WTC11 (cell line): ENCODE measurements at regions not wholly inside any gene's neighbourhood (a gene's known extent, or its start where the extent isn't known, plus 50 kb on each side); places are given as distances from the start of the nearest gene placed in this dataset.

Experiments used
- ATAC-seq: fragments of 200-7000 bp; cut with Tn5 transposase; 2 replicates; pipeline ENCODE4 v1.10.0; 2021; ENCODE audit warnings: mild to moderate bottlenecking, moderate library complexity
- CTCF ChIA-PET: fragments of 300-600 bp; sonication (Branson Sonifier 250); formaldehyde crosslinking; loops from one replicate; lab custom pipeline; 2021; ENCODE audit warnings: antibody characterized with exemption; lab: Charles Lee
- POLR2A ChIA-PET: fragments of 350-600 bp; sonication (Branson Sonifier 250); formaldehyde crosslinking; loops from one replicate; lab custom pipeline; 2021; ENCODE audit warnings: antibody characterized with exemption; lab: Charles Lee
- DNase-seq: peaks from one replicate; pipeline ENCODE4 v3.0.0; 2021; ENCODE audit warnings: low spot score
- H3K27ac Mint-ChIP-seq: 2 replicates; pipeline ENCODE4 v1.8.0; 2021; ENCODE audit warnings: mixed read lengths
- H3K27me3 Mint-ChIP-seq: 2 replicates; pipeline ENCODE4 v1.8.0; 2021; ENCODE audit warnings: low read depth, mild to moderate bottlenecking, moderate library complexity, mixed read lengths
- H3K36me3 Mint-ChIP-seq: 2 replicates; pipeline ENCODE4 v1.8.0; 2021; ENCODE audit warnings: mixed read lengths
- H3K4me1 Mint-ChIP-seq: 2 replicates; pipeline ENCODE4 v1.8.0; 2022; ENCODE audit warnings: mixed read lengths
- H3K4me3 Mint-ChIP-seq: 2 replicates; pipeline ENCODE4 v1.8.0; 2021; ENCODE audit warnings: mild to moderate bottlenecking, moderate library complexity, mixed read lengths
- H3K9me3 Mint-ChIP-seq: 2 replicates; pipeline ENCODE4 v1.8.0; 2021; ENCODE audit warnings: mixed read lengths
- JAZF1 ChIP-seq: fragments of 250-450 bp; sonication (Bioruptor Pico); IDR thresholded peaks from 2 replicates; pipeline ENCODE4 v1.9.0; 2021; ENCODE audit warnings: moderate library complexity, mild to moderate bottlenecking, inconsistent platforms
- MXD4 ChIP-seq: fragments of 250-450 bp; sonication (Bioruptor Pico); IDR thresholded peaks from 2 replicates; pipeline ENCODE4 v1.8.0; 2021; ENCODE audit warnings: mild to moderate bottlenecking, moderate library complexity, borderline replicate concordance
- SOX15 ChIP-seq: fragments of 250-450 bp; sonication (Bioruptor Pico); IDR thresholded peaks from 2 replicates; pipeline ENCODE4 v1.9.0; 2021; ENCODE audit warnings: mild to moderate bottlenecking
- ZNF121 ChIP-seq: sonication (generic); formaldehyde crosslinking; IDR thresholded peaks from 2 replicates; pipeline ENCODE4 v1.8.0; 2023; ENCODE audit warnings: missing genetic modification reagents
- ZNF232 ChIP-seq: sonication (generic); formaldehyde crosslinking; IDR thresholded peaks from 2 replicates; pipeline ENCODE4 v1.8.0; 2022; ENCODE audit warnings: mild to moderate bottlenecking, missing genetic modification reagents
- TF ChIP-seq, protein P1 (sequence below): sonication (generic); formaldehyde crosslinking; IDR thresholded peaks from 2 replicates; pipeline ENCODE4 v1.8.0; 2022; ENCODE audit warnings: missing genetic modification reagents
- TF ChIP-seq, protein P2 (sequence below): sonication (generic); formaldehyde crosslinking; IDR thresholded peaks from 2 replicates; pipeline ENCODE4 v1.8.0; 2022; ENCODE audit warnings: mild to moderate bottlenecking, missing genetic modification reagents
- TF ChIP-seq, protein P3 (sequence below): sonication (generic); formaldehyde crosslinking; IDR thresholded peaks from 2 replicates; pipeline ENCODE4 v1.8.1; 2023; ENCODE audit warnings: mild to moderate bottlenecking, missing genetic modification reagents, borderline replicate concordance
- TF ChIP-seq, protein P4 (sequence below): sonication (generic); formaldehyde crosslinking; conservative IDR thresholded peaks from 2 replicates; pipeline ENCODE4 v1.8.1; 2023; ENCODE audit warnings: mild to moderate bottlenecking, low read depth, missing genetic modification reagents, moderate library complexity

DNA sequence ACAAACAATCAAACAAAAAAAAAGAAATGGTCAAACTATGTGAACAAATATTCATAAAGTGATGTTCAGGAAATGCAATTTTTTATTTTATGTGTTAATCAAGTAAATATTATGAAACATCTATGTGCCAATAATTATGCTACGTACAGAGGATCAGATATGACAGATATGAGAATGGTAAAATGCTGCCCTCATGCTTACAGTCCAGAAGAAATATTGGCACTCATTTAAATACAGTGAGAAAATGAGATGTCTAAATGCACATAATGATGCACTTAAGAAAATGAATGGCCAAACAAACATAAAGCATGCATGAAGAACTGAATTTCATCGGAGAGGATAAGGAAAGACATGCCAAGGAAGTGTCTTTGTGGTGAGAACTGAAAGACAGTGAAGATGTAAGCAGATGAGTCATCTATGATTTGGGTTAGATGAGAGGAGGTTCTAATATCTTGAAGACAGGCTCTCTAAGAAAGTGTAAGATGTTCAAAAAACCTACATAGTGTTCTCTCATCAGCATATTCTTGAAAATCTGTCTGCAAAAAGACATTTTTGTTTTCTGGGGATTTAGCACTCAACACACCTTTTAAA is 1231.1 kb upstream of the ACO1 start (continued):
- TF ChIP-seq, protein P1, sequence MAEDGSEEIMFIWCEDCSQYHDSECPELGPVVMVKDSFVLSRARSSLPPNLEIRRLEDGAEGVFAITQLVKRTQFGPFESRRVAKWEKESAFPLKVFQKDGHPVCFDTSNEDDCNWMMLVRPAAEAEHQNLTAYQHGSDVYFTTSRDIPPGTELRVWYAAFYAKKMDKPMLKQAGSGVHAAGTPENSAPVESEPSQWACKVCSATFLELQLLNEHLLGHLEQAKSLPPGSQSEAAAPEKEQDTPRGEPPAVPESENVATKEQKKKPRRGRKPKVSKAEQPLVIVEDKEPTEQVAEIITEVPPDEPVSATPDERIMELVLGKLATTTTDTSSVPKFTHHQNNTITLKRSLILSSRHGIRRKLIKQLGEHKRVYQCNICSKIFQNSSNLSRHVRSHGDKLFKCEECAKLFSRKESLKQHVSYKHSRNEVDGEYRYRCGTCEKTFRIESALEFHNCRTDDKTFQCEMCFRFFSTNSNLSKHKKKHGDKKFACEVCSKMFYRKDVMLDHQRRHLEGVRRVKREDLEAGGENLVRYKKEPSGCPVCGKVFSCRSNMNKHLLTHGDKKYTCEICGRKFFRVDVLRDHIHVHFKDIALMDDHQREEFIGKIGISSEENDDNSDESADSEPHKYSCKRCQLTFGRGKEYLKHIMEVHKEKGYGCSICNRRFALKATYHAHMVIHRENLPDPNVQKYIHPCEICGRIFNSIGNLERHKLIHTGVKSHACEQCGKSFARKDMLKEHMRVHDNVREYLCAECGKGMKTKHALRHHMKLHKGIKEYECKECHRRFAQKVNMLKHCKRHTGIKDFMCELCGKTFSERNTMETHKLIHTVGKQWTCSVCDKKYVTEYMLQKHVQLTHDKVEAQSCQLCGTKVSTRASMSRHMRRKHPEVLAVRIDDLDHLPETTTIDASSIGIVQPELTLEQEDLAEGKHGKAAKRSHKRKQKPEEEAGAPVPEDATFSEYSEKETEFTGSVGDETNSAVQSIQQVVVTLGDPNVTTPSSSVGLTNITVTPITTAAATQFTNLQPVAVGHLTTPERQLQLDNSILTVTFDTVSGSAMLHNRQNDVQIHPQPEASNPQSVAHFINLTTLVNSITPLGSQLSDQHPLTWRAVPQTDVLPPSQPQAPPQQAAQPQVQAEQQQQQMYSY: no peak
- no peak for TF ChIP-seq ZNF121

DNA sequence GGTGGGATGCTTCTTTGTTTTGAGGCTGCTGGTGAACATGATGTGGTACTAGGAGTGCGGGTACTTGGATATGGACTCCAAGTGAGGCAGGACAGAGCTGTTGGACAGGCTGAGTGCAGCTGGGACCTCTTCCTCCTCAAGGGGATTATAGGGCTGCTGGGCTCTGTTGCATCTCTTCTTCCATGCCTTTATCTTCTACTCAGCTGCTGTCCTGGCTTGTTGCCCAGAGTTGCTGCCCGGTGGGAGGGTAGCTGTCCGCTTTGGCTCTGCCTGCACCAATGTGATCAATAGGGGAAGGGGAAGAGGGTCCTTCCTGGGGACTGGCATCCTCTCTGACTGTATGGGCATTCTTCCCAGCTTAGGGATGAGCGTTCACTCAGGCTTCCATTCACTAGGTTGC is 1217.9 kb upstream of the ACO1 start:
- H3K4me1 Mint-ChIP-seq: no peaks in the 10 kb centered on the region

DNA sequence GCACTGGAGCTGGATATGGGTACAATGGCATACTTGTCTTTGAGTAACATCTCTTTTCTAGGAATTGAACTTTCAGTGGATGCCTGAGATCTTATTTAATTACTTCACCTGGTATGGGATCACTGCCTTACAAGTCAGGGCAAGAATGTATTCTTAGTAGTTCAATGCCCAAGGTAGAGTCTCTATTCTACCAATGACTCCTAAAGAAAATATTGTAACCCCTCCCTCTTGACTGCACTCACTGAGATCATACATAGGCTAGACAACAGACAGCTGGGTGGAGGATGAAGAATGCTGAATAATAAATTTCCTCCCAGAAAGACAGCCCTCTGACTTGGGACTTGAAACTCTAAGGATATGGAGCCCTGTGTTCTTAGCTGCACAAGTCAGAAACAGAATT is 1216.3 kb upstream of the ACO1 start:
- peaks cover 34% of the 10 kb centered on the region for H3K9me3 Mint-ChIP-seq
- no peak overlapping the region for H3K4me3 Mint-ChIP-seq
- POLR2A ChIA-PET: no interaction called here
- no peak for DNase-seq
- no peak overlapping the region for H3K27ac Mint-ChIP-seq
- no peak for ATAC-seq
- H3K36me3 Mint-ChIP-seq: no peaks in the 10 kb centered on the region
- TF ChIP-seq ZNF232 (CRISPR knock-in tag): no peak
- no peaks in the 10 kb centered on the region for H3K4me1 Mint-ChIP-seq
- no peaks in the 10 kb centered on the region; the same call in 1 of the 2 replicates for H3K27me3 Mint-ChIP-seq
- CTCF ChIA-PET: no interaction called here

More for the DNA sequence above, 1217.9 kb upstream of the ACO1 start:
- ATAC-seq (no peak), DNase-seq (no peak)
- Mint-ChIP-seq H3K27me3 (no peaks in the 10 kb centered on the region; the same call in 1 of the 2 replicates), H3K4me3 (no peak overlapping the region), H3K36me3 (peaks cover 2% of the 10 kb centered on the region), H3K9me3 (peaks cover 45% of the 10 kb centered on the region), H3K27ac (no peak overlapping the region)
- TF ChIP-seq, protein P2, sequence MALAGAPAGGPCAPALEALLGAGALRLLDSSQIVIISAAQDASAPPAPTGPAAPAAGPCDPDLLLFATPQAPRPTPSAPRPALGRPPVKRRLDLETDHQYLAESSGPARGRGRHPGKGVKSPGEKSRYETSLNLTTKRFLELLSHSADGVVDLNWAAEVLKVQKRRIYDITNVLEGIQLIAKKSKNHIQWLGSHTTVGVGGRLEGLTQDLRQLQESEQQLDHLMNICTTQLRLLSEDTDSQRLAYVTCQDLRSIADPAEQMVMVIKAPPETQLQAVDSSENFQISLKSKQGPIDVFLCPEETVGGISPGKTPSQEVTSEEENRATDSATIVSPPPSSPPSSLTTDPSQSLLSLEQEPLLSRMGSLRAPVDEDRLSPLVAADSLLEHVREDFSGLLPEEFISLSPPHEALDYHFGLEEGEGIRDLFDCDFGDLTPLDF (CRISPR knock-in tag): no peak
- TF ChIP-seq MXD4 (CRISPR knock-in tag): no peak
- TF ChIP-seq SOX15: no peak
- TF ChIP-seq, protein P3, sequence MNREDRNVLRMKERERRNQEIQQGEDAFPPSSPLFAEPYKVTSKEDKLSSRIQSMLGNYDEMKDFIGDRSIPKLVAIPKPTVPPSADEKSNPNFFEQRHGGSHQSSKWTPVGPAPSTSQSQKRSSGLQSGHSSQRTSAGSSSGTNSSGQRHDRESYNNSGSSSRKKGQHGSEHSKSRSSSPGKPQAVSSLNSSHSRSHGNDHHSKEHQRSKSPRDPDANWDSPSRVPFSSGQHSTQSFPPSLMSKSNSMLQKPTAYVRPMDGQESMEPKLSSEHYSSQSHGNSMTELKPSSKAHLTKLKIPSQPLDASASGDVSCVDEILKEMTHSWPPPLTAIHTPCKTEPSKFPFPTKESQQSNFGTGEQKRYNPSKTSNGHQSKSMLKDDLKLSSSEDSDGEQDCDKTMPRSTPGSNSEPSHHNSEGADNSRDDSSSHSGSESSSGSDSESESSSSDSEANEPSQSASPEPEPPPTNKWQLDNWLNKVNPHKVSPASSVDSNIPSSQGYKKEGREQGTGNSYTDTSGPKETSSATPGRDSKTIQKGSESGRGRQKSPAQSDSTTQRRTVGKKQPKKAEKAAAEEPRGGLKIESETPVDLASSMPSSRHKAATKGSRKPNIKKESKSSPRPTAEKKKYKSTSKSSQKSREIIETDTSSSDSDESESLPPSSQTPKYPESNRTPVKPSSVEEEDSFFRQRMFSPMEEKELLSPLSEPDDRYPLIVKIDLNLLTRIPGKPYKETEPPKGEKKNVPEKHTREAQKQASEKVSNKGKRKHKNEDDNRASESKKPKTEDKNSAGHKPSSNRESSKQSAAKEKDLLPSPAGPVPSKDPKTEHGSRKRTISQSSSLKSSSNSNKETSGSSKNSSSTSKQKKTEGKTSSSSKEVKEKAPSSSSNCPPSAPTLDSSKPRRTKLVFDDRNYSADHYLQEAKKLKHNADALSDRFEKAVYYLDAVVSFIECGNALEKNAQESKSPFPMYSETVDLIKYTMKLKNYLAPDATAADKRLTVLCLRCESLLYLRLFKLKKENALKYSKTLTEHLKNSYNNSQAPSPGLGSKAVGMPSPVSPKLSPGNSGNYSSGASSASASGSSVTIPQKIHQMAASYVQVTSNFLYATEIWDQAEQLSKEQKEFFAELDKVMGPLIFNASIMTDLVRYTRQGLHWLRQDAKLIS (CRISPR knock-in tag): no peak
- TF ChIP-seq, protein P4, sequence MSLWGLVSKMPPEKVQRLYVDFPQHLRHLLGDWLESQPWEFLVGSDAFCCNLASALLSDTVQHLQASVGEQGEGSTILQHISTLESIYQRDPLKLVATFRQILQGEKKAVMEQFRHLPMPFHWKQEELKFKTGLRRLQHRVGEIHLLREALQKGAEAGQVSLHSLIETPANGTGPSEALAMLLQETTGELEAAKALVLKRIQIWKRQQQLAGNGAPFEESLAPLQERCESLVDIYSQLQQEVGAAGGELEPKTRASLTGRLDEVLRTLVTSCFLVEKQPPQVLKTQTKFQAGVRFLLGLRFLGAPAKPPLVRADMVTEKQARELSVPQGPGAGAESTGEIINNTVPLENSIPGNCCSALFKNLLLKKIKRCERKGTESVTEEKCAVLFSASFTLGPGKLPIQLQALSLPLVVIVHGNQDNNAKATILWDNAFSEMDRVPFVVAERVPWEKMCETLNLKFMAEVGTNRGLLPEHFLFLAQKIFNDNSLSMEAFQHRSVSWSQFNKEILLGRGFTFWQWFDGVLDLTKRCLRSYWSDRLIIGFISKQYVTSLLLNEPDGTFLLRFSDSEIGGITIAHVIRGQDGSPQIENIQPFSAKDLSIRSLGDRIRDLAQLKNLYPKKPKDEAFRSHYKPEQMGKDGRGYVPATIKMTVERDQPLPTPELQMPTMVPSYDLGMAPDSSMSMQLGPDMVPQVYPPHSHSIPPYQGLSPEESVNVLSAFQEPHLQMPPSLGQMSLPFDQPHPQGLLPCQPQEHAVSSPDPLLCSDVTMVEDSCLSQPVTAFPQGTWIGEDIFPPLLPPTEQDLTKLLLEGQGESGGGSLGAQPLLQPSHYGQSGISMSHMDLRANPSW (CRISPR knock-in tag): no peak
- TF ChIP-seq JAZF1 (CRISPR knock-in tag): no peak
- TF ChIP-seq ZNF121: no peak
- ChIA-PET POLR2A (no interaction called here), CTCF (no interaction called here)
